ENCODE measurements at regions not wholly inside any gene's neighbourhood (a gene's known extent, or its start where the extent isn't known, plus 50 kb on each side); places are given as distances from the start of the nearest gene placed in this dataset.
"Not testable (repeated sequence)": the region's sequence is repeated elsewhere in the genome, so short reads cannot be mapped to it uniquely, and the experiment has no call there.

- DNase-seq (ENCODE audit: low read depth in 1 of 2, low spot score in 1 of 2) = not testable (repeated sequence)
Measured at GRCh38 chrX:115840729-115841409, 279.9 kb downstream of the PLS3 start.

- DNase-seq (ENCODE audit: low read depth in 1 of 2, low spot score in 1 of 2) = not testable (repeated sequence)
Measured at GRCh38 chrX:115850986-115851385, 290.0 kb downstream of the PLS3 start.

GRCh38 chrX:115853260-115853659, 292.3 kb downstream of the PLS3 start:
- DNase-seq (ENCODE audit: low read depth in 1 of 2, low spot score in 1 of 2) = not testable (repeated sequence)

- not testable (repeated sequence) for DNase-seq (ENCODE audit: low read depth in 1 of 2, low spot score in 1 of 2)
Measured at GRCh38 chrX:115881170-115881569, 289.4 kb upstream of the AGTR2 start.

GRCh38 chrX:115884121-115884520, 286.4 kb upstream of the AGTR2 start:
- DNase-seq (ENCODE audit: low read depth in 1 of 2, low spot score in 1 of 2) = not testable (repeated sequence)

GRCh38 chrX:115888041-115888440, 282.5 kb upstream of the AGTR2 start:
- DNase-seq (ENCODE audit: low read depth in 1 of 2, low spot score in 1 of 2) = peak in 1 of 2 donors; percentile 60

- DNase-seq (ENCODE audit: low read depth in 1 of 2, low spot score in 1 of 2) = not testable (repeated sequence)
Measured at GRCh38 chrX:115888519-115888918, 282.0 kb upstream of the AGTR2 start.

GRCh38 chrX:115889121-115889890, 281.2 kb upstream of the AGTR2 start:
- DNase-seq (ENCODE audit: low read depth in 1 of 2, low spot score in 1 of 2) = no peak

GRCh38 chrX:115892056-115892708, 278.4 kb upstream of the AGTR2 start:
- DNase-seq (ENCODE audit: low read depth in 1 of 2, low spot score in 1 of 2) = no peak

- DNase-seq (ENCODE audit: low read depth in 1 of 2, low spot score in 1 of 2) = peak in 1 of 2 donors; percentile 20
Measured at GRCh38 chrX:115892787-115893671, 277.5 kb upstream of the AGTR2 start.

- no peak for DNase-seq (ENCODE audit: low read depth in 1 of 2, low spot score in 1 of 2)
Measured at GRCh38 chrX:115894087-115894486, 276.5 kb upstream of the AGTR2 start.

GRCh38 chrX:115895678-115896329, 274.7 kb upstream of the AGTR2 start:
- no peak for DNase-seq (ENCODE audit: low read depth in 1 of 2, low spot score in 1 of 2)

- no peak for DNase-seq (ENCODE audit: low read depth in 1 of 2, low spot score in 1 of 2)
Measured at GRCh38 chrX:115896362-115896761, 274.2 kb upstream of the AGTR2 start.

- no peak for DNase-seq (ENCODE audit: low read depth in 1 of 2, low spot score in 1 of 2)
Measured at GRCh38 chrX:115897956-115898355, 272.6 kb upstream of the AGTR2 start.

- peak in 1 of 2 donors; percentile 62 for DNase-seq (ENCODE audit: low read depth in 1 of 2, low spot score in 1 of 2)
Measured at GRCh38 chrX:115898382-115899001, 272.1 kb upstream of the AGTR2 start.

GRCh38 chrX:115900425-115900824, 270.1 kb upstream of the AGTR2 start:
- no peak for DNase-seq (ENCODE audit: low read depth in 1 of 2, low spot score in 1 of 2)

- DNase-seq (ENCODE audit: low read depth in 1 of 2, low spot score in 1 of 2) = no peak
Measured at GRCh38 chrX:115901241-115901640, 269.3 kb upstream of the AGTR2 start.

GRCh38 chrX:115902995-115903394, 267.5 kb upstream of the AGTR2 start:
- DNase-seq (ENCODE audit: low read depth in 1 of 2, low spot score in 1 of 2) = no peak

- no peak for DNase-seq (ENCODE audit: low read depth in 1 of 2, low spot score in 1 of 2)
Measured at GRCh38 chrX:115906276-115906675, 264.3 kb upstream of the AGTR2 start.

- DNase-seq (ENCODE audit: low read depth in 1 of 2, low spot score in 1 of 2) = no peak
Measured at GRCh38 chrX:115906881-115907280, 263.7 kb upstream of the AGTR2 start.

Data from activated T-helper 1 cell treated with anti-CD3 and anti-CD28 coated beads, Interleukin-2, amount 50 U/mL, for 16 hours (primary cell).